GM19397 (cell line): ENCODE measurements at regions not wholly inside any gene's neighbourhood (a gene's known extent, or its start where the extent isn't known, plus 50 kb on each side); places are given as distances from the start of the nearest gene placed in this dataset.

Experiments used
- ATAC-seq: cut with Tn5 transposase; IDR thresholded peaks from one replicate; pipeline ENCODE4 v1.9.1; 2021; ENCODE audit warnings: mild to moderate bottlenecking, moderate library complexity; ENCODE audit not compliant: unreplicated experiment

- ATAC-seq: no peak
Measured at GRCh38 chr9:19513671-19514275, 105.0 kb downstream of the ACER2 start.

- ATAC-seq: no peak
Measured at GRCh38 chr9:19512103-19512832, 103.5 kb downstream of the ACER2 start.

DNA sequence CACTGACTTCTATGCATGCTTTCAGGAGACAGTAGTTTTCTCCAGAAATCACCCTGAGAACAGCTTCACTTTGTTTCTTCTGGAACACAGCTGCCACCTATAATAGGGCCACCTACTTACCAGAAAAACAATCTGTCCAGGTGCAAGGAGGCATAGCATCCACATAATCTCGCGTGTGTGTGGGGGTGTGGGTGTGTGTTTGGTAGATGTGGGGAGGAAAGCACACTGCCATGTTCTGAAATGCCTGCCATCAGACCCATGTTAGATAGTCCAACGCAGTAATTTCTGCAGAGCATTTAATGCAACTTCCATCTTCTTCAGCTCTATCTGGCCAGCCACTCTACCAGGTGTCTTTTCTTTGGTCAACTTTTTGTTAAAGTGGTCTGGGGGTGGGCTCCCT is 102.9 kb downstream of the ACER2 start:
- no peak for ATAC-seq

- no peak for ATAC-seq
Measured at GRCh38 chr9:19510907-19511306, 102.1 kb downstream of the ACER2 start.
